ENCODE measurements at regions not wholly inside any gene's neighbourhood (a gene's known extent, or its start where the extent isn't known, plus 50 kb on each side); places are given as distances from the start of the nearest gene placed in this dataset.

GRCh38 chr3:191952186-191952585 is 491.2 kb downstream of the PYDC2 start:
- no peak for FAIRE-seq
- TF ChIP-seq TAF1 (IDR thresholded peaks at IDR 0.05; ENCODE audit: borderline replicate concordance, low read depth, low read length) (no peak), POLR2A (IDR thresholded peaks at IDR 0.05; ENCODE audit: low read depth, low read length) (no peak), POLR2AphosphoS5 (IDR thresholded peaks at IDR 0.05; ENCODE audit: low read depth, low read length) (no peak)
- no peak for DNase-seq (ENCODE audit: insufficient read length)

- FAIRE-seq (no peak), DNase-seq (ENCODE audit: insufficient read length) (no peak)
- TF ChIP-seq POLR2AphosphoS5 (IDR thresholded peaks at IDR 0.05; ENCODE audit: low read depth, low read length) (no peak), TAF1 (IDR thresholded peaks at IDR 0.05; ENCODE audit: borderline replicate concordance, low read depth, low read length) (no peak), POLR2A (IDR thresholded peaks at IDR 0.05; ENCODE audit: low read depth, low read length) (no peak)
Measured at GRCh38 chr3:191952609-191953008, 491.6 kb downstream of the PYDC2 start.

GRCh38 chr3:191958980-191959671 is 498.2 kb downstream of the PYDC2 start:
- TF ChIP-seq POLR2A (IDR thresholded peaks at IDR 0.05; ENCODE audit: low read depth, low read length) (no peak), POLR2AphosphoS5 (IDR thresholded peaks at IDR 0.05; ENCODE audit: low read depth, low read length) (no peak), TAF1 (IDR thresholded peaks at IDR 0.05; ENCODE audit: borderline replicate concordance, low read depth, low read length) (no peak)
- DNase-seq (ENCODE audit: insufficient read length) (no peak), FAIRE-seq (no peak)

DNA sequence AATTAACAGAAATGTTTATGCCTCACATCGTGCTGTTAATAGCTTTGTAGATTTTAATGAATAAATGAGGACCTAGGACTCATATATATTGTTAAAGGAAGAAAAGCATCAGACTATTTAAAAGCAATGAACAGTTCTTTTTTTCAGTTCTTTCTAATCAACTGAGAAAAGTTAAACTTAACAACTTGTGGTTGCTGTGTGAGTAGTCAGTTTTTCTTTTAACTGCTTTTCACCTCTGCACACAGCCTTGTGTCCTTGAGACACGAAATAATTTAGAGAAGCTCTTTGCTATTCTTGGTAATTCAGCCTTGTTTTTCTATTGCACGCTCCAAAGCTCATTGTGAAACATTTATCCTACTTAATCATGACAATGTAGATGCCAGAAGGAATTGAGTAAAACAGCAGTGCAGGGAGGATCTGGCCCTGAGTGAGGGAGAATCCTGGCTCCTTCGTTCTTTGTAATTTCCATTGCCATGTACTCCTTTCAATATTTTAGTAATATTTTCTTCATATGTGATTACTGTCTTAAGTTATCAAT is 499.0 kb downstream of the PYDC2 start:
- TF ChIP-seq TAF1 (IDR thresholded peaks at IDR 0.05; ENCODE audit: borderline replicate concordance, low read depth, low read length) (no peak), POLR2AphosphoS5 (IDR thresholded peaks at IDR 0.05; ENCODE audit: low read depth, low read length) (no peak), POLR2A (IDR thresholded peaks at IDR 0.05; ENCODE audit: low read depth, low read length) (no peak)
- FAIRE-seq (no peak), DNase-seq (ENCODE audit: insufficient read length) (no peak)

GRCh38 chr3:191961022-191961421 is 500.1 kb downstream of the PYDC2 start:
- FAIRE-seq (no peak), DNase-seq (ENCODE audit: insufficient read length) (no peak)
- TF ChIP-seq POLR2A (IDR thresholded peaks at IDR 0.05; ENCODE audit: low read depth, low read length), result no peak

GRCh38 chr3:191961529-191961928 is 500.6 kb downstream of the PYDC2 start:
- FAIRE-seq (no peak), DNase-seq (ENCODE audit: insufficient read length) (no peak)
- TF ChIP-seq POLR2AphosphoS5 (IDR thresholded peaks at IDR 0.05; ENCODE audit: low read depth, low read length) (no peak), POLR2A (IDR thresholded peaks at IDR 0.05; ENCODE audit: low read depth, low read length) (no peak), TAF1 (IDR thresholded peaks at IDR 0.05; ENCODE audit: borderline replicate concordance, low read depth, low read length) (no peak)

GRCh38 chr3:191962324-191962723 is 501.4 kb downstream of the PYDC2 start:
- FAIRE-seq, result no peak
- TF ChIP-seq POLR2AphosphoS5 (IDR thresholded peaks at IDR 0.05; ENCODE audit: low read depth, low read length) (no peak), TAF1 (IDR thresholded peaks at IDR 0.05; ENCODE audit: borderline replicate concordance, low read depth, low read length) (no peak), POLR2A (IDR thresholded peaks at IDR 0.05; ENCODE audit: low read depth, low read length) (no peak)

DNA sequence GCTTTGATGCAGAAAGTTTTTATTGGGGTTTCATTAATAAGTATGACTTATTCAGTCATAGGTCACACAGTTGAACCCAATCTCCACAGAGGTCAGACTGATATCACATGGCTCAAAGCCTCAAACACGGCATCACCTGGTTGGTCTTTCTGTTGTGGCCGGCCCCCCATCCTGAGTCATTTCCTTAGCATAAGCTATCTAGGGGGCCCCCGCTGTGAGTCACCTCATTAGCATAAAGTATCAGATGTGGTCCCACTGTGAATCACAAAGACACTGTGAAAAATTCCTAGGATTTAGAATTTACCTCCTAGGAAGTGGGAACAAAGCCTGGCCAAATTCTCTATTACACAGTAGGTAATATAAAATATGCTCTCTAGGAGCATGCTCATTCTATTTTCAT is 502.2 kb downstream of the PYDC2 start:
- no peak for FAIRE-seq
- DNase-seq (ENCODE audit: insufficient read length), result no peak

More at GRCh38 chr3:191962324-191962723, 501.4 kb downstream of the PYDC2 start:
- no peak for DNase-seq (ENCODE audit: insufficient read length)

DNA sequence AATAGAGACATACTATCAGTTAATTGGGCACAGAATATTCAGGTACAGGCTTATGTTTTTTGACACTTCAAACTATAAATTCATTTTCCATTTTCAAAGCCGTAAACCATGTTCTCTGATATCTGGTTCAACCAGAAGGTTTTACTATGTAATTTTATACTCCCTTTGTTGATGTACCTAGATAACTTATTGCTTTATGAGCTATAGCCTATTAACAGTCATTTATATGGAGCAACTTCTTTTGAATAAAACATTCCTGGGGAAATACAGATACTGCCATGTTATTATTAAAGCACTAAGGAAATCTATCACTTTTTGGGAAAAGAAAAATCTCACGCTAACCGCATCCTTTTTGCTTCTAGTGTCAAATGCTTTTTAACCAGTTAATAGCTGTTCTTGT is 505.6 kb downstream of the PYDC2 start:
- no peak for TF ChIP-seq POLR2A (IDR thresholded peaks at IDR 0.05; ENCODE audit: low read depth, low read length)
- TF ChIP-seq TAF1 (IDR thresholded peaks at IDR 0.05; ENCODE audit: borderline replicate concordance, low read depth, low read length), result no peak
- TF ChIP-seq POLR2AphosphoS5 (IDR thresholded peaks at IDR 0.05; ENCODE audit: low read depth, low read length), result no peak
- FAIRE-seq (no peak), DNase-seq (ENCODE audit: insufficient read length) (no peak)

More for the DNA sequence above, 502.2 kb downstream of the PYDC2 start:
- TF ChIP-seq TAF1 (IDR thresholded peaks at IDR 0.05; ENCODE audit: borderline replicate concordance, low read depth, low read length) (no peak), POLR2A (IDR thresholded peaks at IDR 0.05; ENCODE audit: low read depth, low read length) (no peak), POLR2AphosphoS5 (IDR thresholded peaks at IDR 0.05; ENCODE audit: low read depth, low read length) (no peak)

DNA sequence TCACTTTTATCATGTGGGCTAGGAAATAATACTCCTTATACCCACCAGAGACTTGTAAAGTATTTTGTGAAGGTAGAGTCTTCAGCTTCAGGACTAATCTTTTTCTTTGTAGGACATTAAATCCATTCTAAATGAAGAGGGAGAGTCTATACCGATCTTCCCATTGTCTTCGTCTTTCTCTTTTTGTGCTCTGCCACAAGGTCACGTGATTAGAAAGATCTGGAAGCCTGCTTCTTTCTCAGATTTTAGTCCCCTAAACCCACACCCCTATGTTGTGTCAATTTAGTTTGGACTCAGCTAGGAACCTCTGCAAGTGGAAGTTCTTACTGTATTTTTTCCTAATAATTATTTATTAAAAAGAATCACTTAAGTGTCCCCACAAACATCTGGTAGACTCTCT is 507.3 kb downstream of the PYDC2 start:
- DNase-seq (ENCODE audit: insufficient read length) (no peak), FAIRE-seq (no peak)
- TF ChIP-seq TAF1 (IDR thresholded peaks at IDR 0.05; ENCODE audit: borderline replicate concordance, low read depth, low read length) (no peak), POLR2A (IDR thresholded peaks at IDR 0.05; ENCODE audit: low read depth, low read length) (no peak), POLR2AphosphoS5 (IDR thresholded peaks at IDR 0.05; ENCODE audit: low read depth, low read length) (no peak)

- DNase-seq (ENCODE audit: insufficient read length) (no peak), FAIRE-seq (peak; percentile 46)
- TF ChIP-seq TAF1 (IDR thresholded peaks at IDR 0.05; ENCODE audit: borderline replicate concordance, low read depth, low read length) (no peak), POLR2AphosphoS5 (IDR thresholded peaks at IDR 0.05; ENCODE audit: low read depth, low read length) (no peak), POLR2A (IDR thresholded peaks at IDR 0.05; ENCODE audit: low read depth, low read length) (no peak)
Measured at GRCh38 chr3:191972714-191973398, 511.9 kb downstream of the PYDC2 start.

DNA sequence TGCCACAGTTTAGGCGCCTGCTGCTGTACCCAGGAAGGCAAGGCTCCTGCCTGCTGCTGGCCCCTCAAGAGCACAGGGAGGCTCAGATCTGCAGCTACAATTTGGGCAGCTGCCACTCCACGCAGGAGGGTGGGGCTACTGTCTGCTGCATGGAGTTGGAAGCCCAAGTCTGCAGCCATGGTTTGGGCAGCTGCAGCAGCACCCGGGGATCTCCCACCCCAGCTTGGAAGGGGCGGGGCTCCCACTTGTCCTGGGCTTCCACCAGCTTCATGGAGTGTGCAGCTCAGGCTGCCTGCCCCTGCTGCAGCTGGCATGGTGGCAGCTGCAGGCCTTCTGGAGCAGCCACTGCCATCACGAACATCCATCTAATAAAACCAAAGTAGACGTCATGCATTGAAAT is 512.9 kb downstream of the PYDC2 start:
- no peak for DNase-seq (ENCODE audit: insufficient read length)
- TF ChIP-seq TAF1 (IDR thresholded peaks at IDR 0.05; ENCODE audit: borderline replicate concordance, low read depth, low read length), result no peak
- no peak for TF ChIP-seq POLR2A (IDR thresholded peaks at IDR 0.05; ENCODE audit: low read depth, low read length)
- no peak for TF ChIP-seq POLR2AphosphoS5 (IDR thresholded peaks at IDR 0.05; ENCODE audit: low read depth, low read length)
- FAIRE-seq, result no peak

Data from GM12892 (cell line).